DLD1 (cell line): ENCODE measurements at regions not wholly inside any gene's neighbourhood (a gene's known extent, or its start where the extent isn't known, plus 50 kb on each side); places are given as distances from the start of the nearest gene placed in this dataset.

Experiments used
- in situ Hi-C: cut with HindIII; loops from 2 replicates; pipeline ENCODE4 v1.10.0; 2017; ENCODE audit warnings: low sequenced_read_pairs

- in situ Hi-C loops: no loop called here
These were observed 266.1 kb upstream of the C2CD4B start for GRCh38 chr15:62431008-62431797.

GRCh38 chr15:62431817-62432216 is 266.7 kb upstream of the C2CD4B start:
- in situ Hi-C loops: no loop called here

GRCh38 chr15:62432702-62433398 is 267.8 kb upstream of the C2CD4B start:
- in situ Hi-C loops: no loop called here

GRCh38 chr15:62436235-62436634 is 271.1 kb upstream of the C2CD4B start:
- in situ Hi-C loops: no loop called here

GRCh38 chr15:62437753-62438152 is 272.7 kb upstream of the C2CD4B start:
- in situ Hi-C loops: no loop called here

GRCh38 chr15:62439543-62440016 is 274.5 kb upstream of the C2CD4B start:
- in situ Hi-C loops: no loop called here

- in situ Hi-C loops: no loop called here
These were observed 275.4 kb upstream of the C2CD4B start for GRCh38 chr15:62440362-62441105.

GRCh38 chr15:62444104-62445022 is 279.3 kb upstream of the C2CD4B start:
- in situ Hi-C loops: no loop called here

GRCh38 chr15:62445244-62445643 is 280.2 kb upstream of the C2CD4B start:
- in situ Hi-C loops: no loop called here

GRCh38 chr15:62446984-62447383 is 281.9 kb upstream of the C2CD4B start:
- in situ Hi-C loops: no loop called here

- in situ Hi-C loops: no loop called here
These were observed 282.7 kb upstream of the C2CD4B start for GRCh38 chr15:62447742-62448141.

GRCh38 chr15:62449638-62450037 is 284.6 kb upstream of the C2CD4B start:
- in situ Hi-C loops: no loop called here

- in situ Hi-C loops: no loop called here
These were observed 285.0 kb upstream of the C2CD4B start for GRCh38 chr15:62450061-62450460.

- in situ Hi-C loops: no loop called here
These were observed 286.9 kb upstream of the C2CD4B start for GRCh38 chr15:62452026-62452425.

- in situ Hi-C loops: no loop called here
These were observed 287.6 kb upstream of the C2CD4B start for GRCh38 chr15:62452667-62453066.

GRCh38 chr15:62453375-62453774 is 288.3 kb upstream of the C2CD4B start:
- in situ Hi-C loops: no loop called here

- in situ Hi-C loops: no loop called here
These were observed 288.9 kb upstream of the C2CD4B start for GRCh38 chr15:62453981-62454380.

- in situ Hi-C loops: no loop called here
These were observed 289.6 kb upstream of the C2CD4B start for GRCh38 chr15:62454567-62455172.

- in situ Hi-C loops: no loop called here
These were observed 290.4 kb upstream of the C2CD4B start for GRCh38 chr15:62455441-62455921.
